ENCODE measurements at regions not wholly inside any gene's neighbourhood (a gene's known extent, or its start where the extent isn't known, plus 50 kb on each side); places are given as distances from the start of the nearest gene placed in this dataset.

DNA sequence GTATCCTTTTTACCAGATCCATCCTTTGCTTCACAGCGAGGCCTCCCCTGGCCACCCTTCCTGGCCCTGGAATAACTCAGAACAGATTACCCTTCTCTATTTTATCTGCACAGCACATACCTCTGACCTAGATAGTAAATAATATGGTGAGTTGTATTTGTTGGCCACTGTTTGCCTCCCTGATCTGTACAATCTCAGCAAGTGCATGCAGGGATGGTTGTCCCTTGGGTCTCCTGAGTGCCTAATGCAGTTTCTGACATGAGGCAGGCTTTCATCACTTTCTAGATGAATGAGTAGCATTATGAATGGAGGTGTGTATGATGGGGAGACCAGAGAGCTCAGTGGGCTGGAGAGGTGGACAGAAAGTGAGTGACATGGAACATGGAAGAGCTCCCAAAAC, 525.1 kb upstream of the IGFBP3 start:
- intact Hi-C loops (cut with DNase I; ENCODE audit: low total_unique reads): no loop called here
- no peaks in the 10 kb centered on the region for H3K9me3 ChIP-seq
- H3K36me3 ChIP-seq: no peaks in the 10 kb centered on the region
- H3K4me1 ChIP-seq: no peaks in the 10 kb centered on the region
- ATAC-seq: no peak
- H3K4me3 ChIP-seq: no peak overlapping the region
- TF ChIP-seq, protein P1, sequence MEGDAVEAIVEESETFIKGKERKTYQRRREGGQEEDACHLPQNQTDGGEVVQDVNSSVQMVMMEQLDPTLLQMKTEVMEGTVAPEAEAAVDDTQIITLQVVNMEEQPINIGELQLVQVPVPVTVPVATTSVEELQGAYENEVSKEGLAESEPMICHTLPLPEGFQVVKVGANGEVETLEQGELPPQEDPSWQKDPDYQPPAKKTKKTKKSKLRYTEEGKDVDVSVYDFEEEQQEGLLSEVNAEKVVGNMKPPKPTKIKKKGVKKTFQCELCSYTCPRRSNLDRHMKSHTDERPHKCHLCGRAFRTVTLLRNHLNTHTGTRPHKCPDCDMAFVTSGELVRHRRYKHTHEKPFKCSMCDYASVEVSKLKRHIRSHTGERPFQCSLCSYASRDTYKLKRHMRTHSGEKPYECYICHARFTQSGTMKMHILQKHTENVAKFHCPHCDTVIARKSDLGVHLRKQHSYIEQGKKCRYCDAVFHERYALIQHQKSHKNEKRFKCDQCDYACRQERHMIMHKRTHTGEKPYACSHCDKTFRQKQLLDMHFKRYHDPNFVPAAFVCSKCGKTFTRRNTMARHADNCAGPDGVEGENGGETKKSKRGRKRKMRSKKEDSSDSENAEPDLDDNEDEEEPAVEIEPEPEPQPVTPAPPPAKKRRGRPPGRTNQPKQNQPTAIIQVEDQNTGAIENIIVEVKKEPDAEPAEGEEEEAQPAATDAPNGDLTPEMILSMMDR (IDR thresholded peaks at IDR 0.05 in 4 of 5, conservative IDR thresholded peaks at IDR 0.05 in 1 of 5): no peak
- no peak for TF ChIP-seq POLR2A (IDR thresholded peaks at IDR 0.05)
- no peaks in the 10 kb centered on the region for H3K27me3 ChIP-seq
- no peak overlapping the region for H3K27ac ChIP-seq
- DNase-seq: no peak
- in situ Hi-C loops (cut with MboI; ENCODE audit: low sequenced_read_pairs in 4 of 4): no loop called here

DNA sequence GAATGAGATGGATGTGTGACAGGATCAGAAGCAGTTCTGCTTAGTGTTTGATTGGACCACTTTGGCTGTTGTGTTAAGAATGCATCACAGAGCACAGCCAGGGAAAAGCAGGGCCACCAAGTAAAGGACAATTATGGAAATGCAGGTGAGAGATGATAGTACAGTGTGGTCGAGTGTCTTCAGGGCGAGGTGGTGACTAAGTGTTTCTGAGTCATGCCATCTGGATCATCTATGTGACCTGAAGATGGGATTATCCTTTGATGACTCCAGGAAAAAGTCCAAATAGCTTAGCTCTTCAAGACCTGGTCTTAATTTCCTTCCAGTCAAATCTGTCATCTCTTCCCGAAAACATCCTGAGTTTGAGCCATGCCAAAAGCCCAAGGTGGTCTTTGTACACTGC, 523.2 kb upstream of the IGFBP3 start:
- in situ Hi-C loops (cut with MboI; ENCODE audit: low sequenced_read_pairs in 4 of 4): no loop called here
- no peak for ATAC-seq

GRCh38 chr7:46440186-46440585, 519.1 kb upstream of the IGFBP3 start:
- no peak for TF ChIP-seq POLR2A (IDR thresholded peaks at IDR 0.05)
- TF ChIP-seq, protein P1 (IDR thresholded peaks at IDR 0.05 in 4 of 5, conservative IDR thresholded peaks at IDR 0.05 in 1 of 5): no peak
- ATAC-seq (no peak), DNase-seq (no peak)
- H3K27ac ChIP-seq: no peak overlapping the region
- in situ Hi-C loops (cut with MboI; ENCODE audit: low sequenced_read_pairs in 4 of 4): no loop called here
- H3K9me3 ChIP-seq: no peaks in the 10 kb centered on the region
- H3K27me3 ChIP-seq: no peaks in the 10 kb centered on the region
- no peak overlapping the region for H3K4me3 ChIP-seq
- H3K4me1 ChIP-seq: no peaks in the 10 kb centered on the region
- intact Hi-C loops (cut with DNase I; ENCODE audit: low total_unique reads): no loop called here
- no peaks in the 10 kb centered on the region for H3K36me3 ChIP-seq

More for the DNA sequence above, 523.2 kb upstream of the IGFBP3 start:
- H3K9me3 ChIP-seq: no peaks in the 10 kb centered on the region
- no peaks in the 10 kb centered on the region for H3K27me3 ChIP-seq
- no peak overlapping the region for H3K4me3 ChIP-seq
- TF ChIP-seq POLR2A (IDR thresholded peaks at IDR 0.05): no peak
- TF ChIP-seq, protein P1 (IDR thresholded peaks at IDR 0.05 in 4 of 5, conservative IDR thresholded peaks at IDR 0.05 in 1 of 5): no peak
- no peaks in the 10 kb centered on the region for H3K36me3 ChIP-seq
- DNase-seq: no peak
- H3K4me1 ChIP-seq: no peaks in the 10 kb centered on the region
- intact Hi-C loops (cut with DNase I; ENCODE audit: low total_unique reads): no loop called here
- no peak overlapping the region for H3K27ac ChIP-seq

DNA sequence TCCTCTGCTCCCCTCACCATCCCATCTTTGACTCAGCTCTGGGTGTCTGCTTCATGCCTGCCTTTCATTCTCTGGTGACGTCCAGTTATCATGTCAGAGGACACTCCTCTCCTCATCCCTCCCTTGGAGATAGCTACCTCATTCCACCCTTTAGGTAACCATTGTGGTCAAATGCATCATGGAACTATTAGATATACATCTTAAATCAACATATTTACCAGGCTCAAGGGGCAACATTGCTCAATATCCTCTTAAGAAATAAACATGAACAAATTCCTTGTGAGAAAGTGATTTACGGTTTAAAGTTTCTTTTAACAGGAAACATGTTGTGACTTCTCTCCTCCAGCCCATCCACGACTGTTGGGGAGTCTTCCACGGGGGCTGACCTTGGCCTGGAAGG, 511.6 kb upstream of the IGFBP3 start:
- Histone ChIP-seq H3K4me3 (no peak overlapping the region), H3K9me3 (no peaks in the 10 kb centered on the region), H3K27ac (no peak overlapping the region), H3K27me3 (no peaks in the 10 kb centered on the region), H3K36me3 (no peaks in the 10 kb centered on the region), H3K4me1 (no peaks in the 10 kb centered on the region)
- intact Hi-C loops (cut with DNase I; ENCODE audit: low total_unique reads) (no loop called here), in situ Hi-C loops (cut with MboI; ENCODE audit: low sequenced_read_pairs in 4 of 4) (no loop called here)
- ATAC-seq (no peak), DNase-seq (no peak)
- TF ChIP-seq, protein P1 (IDR thresholded peaks at IDR 0.05 in 4 of 5, conservative IDR thresholded peaks at IDR 0.05 in 1 of 5): no peak
- no peak for TF ChIP-seq POLR2A (IDR thresholded peaks at IDR 0.05)

DNA sequence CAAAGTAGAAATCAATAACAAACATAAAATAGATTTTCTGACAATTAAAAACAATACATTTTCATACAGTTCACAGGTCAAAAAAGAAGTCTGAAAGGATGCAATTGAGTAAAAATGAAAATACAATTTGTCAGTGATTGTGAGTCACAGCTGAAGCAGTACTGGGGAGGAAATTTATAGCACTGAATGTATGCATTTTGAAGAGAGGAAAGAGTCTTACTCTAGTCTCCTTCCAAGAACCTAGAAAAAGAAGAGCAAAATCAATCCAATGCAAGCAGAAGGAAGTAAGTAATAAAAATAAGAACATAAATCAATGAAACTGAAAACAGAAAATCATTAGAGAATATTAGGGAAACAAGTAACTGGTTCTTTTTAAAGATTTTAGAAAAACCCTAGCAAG, 507.2 kb upstream of the IGFBP3 start:
- intact Hi-C loops (cut with DNase I; ENCODE audit: low total_unique reads): no loop called here
- in situ Hi-C loops (cut with MboI; ENCODE audit: low sequenced_read_pairs in 4 of 4): no loop called here
- no peaks in the 10 kb centered on the region for H3K36me3 ChIP-seq

More for the DNA sequence above, 507.2 kb upstream of the IGFBP3 start:
- H3K27ac ChIP-seq: no peak overlapping the region
- no peaks in the 10 kb centered on the region for H3K27me3 ChIP-seq
- no peak overlapping the region for H3K4me3 ChIP-seq
- DNase-seq: no peak
- H3K4me1 ChIP-seq: no peaks in the 10 kb centered on the region
- TF ChIP-seq, protein P1 (IDR thresholded peaks at IDR 0.05 in 4 of 5, conservative IDR thresholded peaks at IDR 0.05 in 1 of 5): no peak
- no peak for TF ChIP-seq POLR2A (IDR thresholded peaks at IDR 0.05)
- no peak for ATAC-seq
- no peaks in the 10 kb centered on the region for H3K9me3 ChIP-seq
